Daoy (cell line): ENCODE measurements at regions not wholly inside any gene's neighbourhood (a gene's known extent, or its start where the extent isn't known, plus 50 kb on each side); places are given as distances from the start of the nearest gene placed in this dataset.

Experiments
- DNase-seq: peaks from one replicate; pipeline ENCODE4 v3.0.0-alpha.2; 2015; ENCODE audit warnings: low read depth

DNA sequence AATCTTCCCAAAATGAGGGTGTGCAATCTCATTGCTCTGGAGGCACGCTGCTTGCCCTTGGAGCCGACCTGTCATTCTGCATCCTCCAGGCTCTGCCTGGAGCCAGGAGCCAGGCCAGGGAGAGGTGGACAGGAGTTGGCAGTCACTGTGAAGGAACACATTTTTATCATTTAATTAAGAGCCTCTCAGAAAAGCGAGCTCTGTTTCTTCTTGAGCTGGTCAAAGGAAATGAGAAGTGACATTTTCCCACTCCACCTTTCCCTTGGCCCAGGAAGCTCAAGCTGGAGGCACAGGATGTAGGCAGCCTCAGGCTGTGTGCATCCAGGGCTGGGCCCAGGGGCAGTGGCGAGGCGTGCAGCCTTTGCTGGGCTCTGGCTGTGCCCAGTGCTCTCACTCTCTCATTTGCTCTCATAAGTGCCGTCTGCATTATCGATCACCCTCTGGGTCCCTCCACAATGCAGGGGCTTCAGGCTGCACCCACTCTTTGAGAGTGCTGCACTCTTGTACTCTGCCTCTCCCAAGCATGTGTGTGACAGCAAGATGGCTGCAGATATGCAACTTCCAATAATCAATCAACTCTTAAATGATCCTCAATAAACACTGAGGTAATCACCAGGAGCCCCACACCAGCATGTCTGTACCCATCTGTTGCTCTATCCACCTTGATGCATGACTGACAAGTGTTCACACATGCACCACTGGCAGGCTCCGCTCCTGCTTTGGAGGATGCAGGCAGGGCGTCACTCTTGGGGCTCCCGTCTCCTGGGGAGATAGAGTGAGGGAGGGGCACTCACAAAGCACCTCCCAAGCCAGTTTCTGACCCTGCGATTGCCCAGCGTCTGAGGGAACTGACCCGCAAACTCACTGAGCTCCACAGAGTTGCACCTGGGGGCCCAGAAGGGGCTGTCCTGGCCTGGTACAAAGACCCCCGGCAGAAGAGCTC, 171.4 kb downstream of the ZNF248 start:
- DNase-seq: no peak

GRCh38 chr10:37684765-37685164, 172.6 kb downstream of the ZNF248 start:
- no peak for DNase-seq

DNA sequence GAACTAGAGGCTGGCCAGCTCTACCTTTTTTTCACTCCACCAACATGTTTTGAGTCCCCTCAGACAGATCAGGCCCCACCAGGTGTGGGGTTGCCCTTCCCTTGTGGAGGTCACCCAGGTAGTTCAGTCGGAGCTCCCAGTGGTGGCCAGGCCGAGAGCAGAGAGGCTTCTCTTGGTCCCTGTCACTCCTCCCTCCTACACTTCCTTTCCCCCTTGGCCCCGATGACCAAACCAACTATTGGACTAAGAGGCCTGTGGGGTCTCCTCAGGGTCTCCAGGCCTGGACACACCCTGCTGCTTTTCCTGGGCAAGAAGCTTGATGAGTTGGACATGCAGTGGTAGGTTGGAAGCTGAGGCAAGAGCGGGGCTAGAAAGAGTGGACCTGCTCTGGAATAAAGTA, 174.8 kb downstream of the ZNF248 start:
- DNase-seq: no peak

DNA sequence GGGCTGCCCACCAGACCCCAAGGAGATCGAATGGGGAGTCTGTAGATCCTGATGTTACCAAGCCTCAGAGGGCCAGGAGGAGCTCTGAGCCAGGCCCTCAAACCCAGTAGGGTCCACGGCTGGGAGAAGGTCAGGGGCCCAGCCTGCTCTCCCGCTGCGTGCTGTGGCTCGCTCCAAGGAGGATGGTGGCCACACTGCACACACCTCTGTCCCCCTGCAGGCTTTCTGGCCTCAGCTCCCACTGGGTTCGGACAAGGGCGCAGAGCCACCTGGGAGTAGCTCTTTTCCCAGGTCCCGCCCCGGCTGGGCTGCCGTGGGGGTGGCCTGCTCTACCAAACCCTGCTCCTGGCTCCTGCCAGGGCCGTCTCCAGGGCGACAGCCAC, 175.8 kb downstream of the ZNF248 start:
- no peak for DNase-seq

DNA sequence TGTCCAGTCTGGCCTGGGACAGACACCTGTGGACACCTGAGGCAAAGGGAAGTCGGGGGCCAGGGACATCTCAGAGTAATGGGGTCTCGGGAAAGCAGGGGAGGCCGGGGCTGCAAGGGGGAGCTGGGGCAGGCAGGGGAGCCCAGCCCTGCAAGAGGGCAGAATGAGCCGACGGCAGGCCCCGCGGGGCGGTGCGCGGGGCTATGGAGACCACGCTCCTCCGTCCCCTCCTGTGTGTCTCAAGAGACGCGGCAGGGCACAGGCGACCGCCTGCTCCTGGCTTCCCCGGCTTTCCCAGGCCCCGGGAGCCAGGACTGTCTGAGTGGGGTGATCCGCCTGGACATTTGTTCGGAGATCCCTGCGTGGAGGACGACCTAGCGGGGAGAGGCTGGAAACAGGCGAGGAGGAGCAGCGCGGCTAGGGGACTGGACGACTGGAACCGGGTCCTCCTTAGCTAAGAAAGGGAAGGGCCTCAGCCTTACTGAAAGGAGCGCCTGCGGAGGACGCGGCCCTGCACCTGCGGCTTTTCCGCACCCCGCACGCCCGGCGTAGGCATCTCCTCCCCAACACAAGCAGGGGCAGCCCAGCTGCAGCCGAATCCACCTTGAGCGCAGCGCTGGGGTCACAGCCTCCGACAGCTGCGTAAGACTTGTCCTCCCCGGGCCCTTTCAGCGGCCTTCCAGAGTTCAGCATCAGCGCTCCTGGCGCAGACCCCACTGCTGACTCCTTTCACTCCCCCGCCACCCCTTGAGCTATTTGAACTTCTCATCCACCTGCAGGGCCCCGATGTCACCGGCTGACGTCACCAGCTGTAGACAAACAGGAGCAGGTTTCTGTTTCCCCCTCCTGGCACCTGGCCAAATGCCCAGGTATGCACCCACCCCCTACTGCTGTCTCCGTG, 176.4 kb downstream of the ZNF248 start:
- DNase-seq: no peak

GRCh38 chr10:37680243-37680683, 177.1 kb downstream of the ZNF248 start:
- DNase-seq: no peak

- no peak for DNase-seq
These were observed 177.9 kb downstream of the ZNF248 start for GRCh38 chr10:37679465-37679864.

- DNase-seq: no peak
These were observed 182.0 kb downstream of the ZNF248 start for GRCh38 chr10:37675449-37675848.

DNA sequence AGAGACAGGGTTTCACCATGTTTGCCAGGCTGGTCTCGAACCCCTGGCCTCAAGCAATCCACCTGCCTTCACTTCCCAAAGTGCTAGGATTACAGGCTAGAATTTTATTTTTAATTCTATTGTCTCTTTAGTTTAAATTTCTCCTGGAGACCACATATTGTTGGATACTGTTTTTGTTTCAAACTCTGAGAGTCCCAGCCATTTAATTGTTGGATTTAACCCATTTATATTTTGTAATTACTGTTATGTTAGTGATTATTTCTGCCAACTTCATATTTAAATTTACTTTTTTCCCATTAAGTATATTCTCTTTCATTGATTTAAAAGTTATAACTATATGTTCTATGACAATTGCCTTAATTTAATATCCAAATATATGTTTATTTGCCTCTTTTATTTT, 185.6 kb downstream of the ZNF248 start:
- DNase-seq: no peak

DNA sequence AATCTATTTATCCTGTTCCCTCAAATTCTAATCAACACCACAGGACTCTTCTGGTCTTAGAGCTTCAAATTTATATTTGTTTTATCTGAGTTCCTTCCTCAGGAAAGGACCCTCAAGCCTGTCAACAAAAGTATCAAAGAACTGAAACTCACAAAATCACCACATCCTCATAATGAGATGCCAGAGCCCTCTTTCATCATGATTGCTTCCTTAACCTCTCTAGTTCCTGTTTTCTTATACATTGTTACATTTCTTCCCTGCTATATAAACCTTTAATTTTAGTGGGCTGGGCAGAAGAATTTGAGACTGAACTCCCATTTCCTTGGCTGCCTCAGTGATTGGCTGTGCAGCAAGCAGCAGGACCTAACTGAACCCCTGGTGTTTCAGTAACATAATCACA, 189.7 kb downstream of the ZNF248 start:
- no peak for DNase-seq

DNA sequence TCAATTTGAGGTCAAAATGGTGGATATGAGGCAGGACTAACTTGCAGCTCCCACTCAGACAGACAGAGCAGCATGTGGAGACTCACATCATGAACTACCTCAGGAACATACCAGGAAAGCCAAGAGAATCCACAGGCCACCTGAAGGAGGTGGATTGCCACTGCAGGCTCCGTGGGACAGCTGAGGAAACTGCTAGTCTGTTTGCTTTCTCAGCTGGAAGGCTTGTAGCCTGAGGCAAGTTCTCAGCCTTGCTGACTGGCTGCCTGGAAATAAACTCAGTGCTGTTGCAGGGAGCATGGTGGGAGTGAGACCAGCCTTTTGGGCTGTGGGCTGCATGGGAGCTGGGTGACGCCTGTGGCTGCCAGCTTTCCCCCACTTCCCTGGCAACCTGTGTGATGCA, 202.9 kb downstream of the ZNF248 start:
- DNase-seq: no peak

GRCh38 chr10:37643187-37643586, 214.2 kb downstream of the ZNF248 start:
- DNase-seq: no peak

- DNase-seq: no peak
These were observed 217.1 kb downstream of the ZNF248 start for GRCh38 chr10:37640301-37640700.

DNA sequence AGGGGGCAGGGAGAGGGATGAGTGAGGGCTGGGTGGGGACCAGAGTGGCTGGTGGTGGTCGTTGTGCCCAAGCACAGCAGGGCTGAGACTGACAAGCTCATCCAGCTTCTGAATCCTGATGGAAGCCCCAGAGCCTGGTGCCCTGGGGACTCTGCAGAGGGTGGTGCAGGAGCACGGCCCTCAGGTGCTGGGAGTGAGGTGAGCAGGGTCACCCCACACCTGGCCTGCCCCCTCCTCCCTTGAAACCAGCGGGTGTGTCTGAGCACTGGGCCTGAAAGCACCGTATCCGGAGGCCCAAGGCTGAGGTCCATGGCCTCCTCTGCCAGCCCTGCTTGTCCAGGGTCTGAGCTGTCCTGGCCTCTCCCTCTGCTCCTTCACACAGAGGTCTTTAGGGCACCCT, 218.2 kb downstream of the ZNF248 start:
- no peak for DNase-seq

GRCh38 chr10:37638569-37638968, 218.8 kb downstream of the ZNF248 start:
- no peak for DNase-seq

DNA sequence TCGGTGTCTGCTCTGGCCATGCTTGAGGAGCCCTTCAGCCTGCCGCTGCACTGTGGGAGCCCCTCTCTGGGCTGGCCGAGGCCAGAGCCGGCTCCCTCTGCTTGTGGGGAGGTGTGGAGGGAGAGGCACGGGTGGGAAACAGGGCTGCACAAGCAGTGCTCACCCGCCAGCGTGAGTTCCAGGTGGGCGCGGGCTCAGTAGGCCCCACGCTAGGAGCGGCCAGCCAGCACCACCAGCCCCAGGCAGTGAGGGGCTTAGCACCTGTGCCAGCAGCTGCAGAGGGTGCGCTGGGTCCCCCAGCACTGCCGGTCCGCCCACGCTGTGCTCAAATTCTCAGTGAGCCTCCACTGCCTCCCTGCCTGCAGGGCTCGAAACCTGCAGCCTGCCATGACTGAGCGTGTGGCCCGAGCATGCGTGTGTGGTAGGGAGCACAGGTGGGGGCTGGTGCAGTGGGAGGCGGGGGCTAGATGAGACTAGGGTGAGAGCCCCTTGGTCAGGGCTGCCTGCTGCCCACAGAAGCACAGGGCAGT, 223.0 kb downstream of the ZNF248 start:
- DNase-seq: no peak

GRCh38 chr10:37632641-37633040, 224.8 kb downstream of the ZNF248 start:
- DNase-seq: no peak

DNA sequence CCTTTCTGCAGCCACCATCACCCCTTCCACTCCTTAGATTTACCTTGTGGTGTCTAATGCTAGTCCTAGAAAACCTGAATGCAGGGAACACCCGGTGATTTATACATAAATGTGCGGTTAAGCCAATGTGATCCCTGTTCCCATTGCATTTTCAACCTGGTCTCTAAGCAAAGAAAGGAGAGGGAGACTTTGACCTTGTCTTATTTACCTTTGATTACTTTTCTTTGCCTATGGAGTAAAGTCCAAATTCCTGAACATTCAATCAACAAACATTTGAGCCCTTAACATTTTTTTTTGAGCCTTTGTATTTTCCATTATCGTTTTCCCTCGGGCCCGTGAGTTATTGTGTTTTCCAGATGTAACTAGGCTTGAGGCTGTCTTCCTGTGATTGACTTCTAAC, 233.9 kb downstream of the ZNF248 start:
- no peak for DNase-seq

DNA sequence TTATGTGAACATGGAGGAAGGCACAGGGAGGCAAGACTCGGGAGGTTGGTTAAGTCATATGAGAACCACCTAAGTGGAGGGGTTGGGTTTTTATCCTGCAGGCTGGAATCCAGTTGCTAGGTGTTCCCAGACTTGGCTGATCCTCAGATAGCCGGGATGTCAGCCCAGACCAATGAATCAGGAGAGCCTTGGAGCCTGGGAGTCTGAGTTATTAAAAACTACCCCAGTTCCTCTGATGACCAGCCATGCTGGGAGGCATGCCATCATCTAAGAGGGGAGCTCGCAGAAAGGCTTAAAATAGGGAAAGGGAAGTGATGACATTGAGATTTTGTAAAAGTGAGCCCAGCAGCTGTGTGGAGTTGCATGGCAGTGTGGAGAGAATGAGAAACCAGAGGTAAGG, 238.1 kb downstream of the ZNF248 start:
- no peak for DNase-seq

GRCh38 chr10:37588299-37588698, 269.1 kb downstream of the ZNF248 start:
- no peak for DNase-seq

DNA sequence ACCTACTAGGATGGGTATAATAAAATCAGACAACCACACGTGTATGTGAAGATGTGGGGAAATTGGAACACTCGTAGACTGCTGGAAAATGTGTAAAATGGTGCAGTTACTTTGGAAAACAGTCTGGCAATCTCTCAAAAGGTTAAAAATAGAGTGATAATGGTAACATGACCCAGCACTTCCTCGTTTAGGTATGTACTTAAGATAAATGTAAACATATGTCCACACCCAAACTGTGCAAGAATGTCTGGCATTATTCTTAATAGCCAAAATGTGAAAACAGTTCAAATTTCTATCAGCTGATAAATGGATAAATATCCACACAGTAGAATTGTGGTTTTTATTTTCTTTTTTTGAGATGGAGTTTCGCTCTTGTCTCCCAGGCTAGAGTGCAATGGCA, 272.8 kb downstream of the ZNF248 start:
- no peak for DNase-seq

- no peak for DNase-seq
These were observed 275.2 kb downstream of the ZNF248 start for GRCh38 chr10:37582237-37582636.

DNA sequence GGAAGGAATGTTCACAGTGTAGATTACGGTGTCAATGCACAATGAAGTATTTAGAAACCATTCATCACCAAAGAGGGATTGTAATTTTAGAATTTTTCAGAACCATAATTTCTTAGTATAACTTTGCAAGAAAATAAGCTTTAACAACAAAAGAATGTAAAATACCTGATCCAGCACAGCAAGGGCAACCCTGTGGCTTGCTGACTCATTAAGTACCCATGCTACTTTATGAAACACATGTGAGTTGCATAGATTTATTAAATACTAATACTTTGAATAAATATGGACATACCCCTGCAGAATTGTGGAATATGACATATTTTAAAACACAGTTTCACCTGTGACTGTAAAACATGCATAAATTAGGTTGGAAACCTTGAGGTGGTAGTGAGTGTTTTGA, 281.3 kb downstream of the ZNF248 start:
- no peak for DNase-seq
